GM19025 (cell line): ENCODE measurements at regions not wholly inside any gene's neighbourhood (a gene's known extent, or its start where the extent isn't known, plus 50 kb on each side); places are given as distances from the start of the nearest gene placed in this dataset.
"Not testable (repeated sequence)": the region's sequence is repeated elsewhere in the genome, so short reads cannot be mapped to it uniquely, and the experiment has no call there.

Source experiments
- ATAC-seq: cut with Tn5 transposase; IDR thresholded peaks from one replicate; pipeline ENCODE4 v1.9.1; 2021; ENCODE audit warnings: mild to moderate bottlenecking, low read depth, moderate library complexity; ENCODE audit not compliant: unreplicated experiment

- ATAC-seq = peak; percentile 81
Observed at GRCh38 chr16:5205361-5206040, 107.9 kb upstream of the EEF2KMT start.

GRCh38 chr16:5203675-5204074, 106.1 kb upstream of the EEF2KMT start:
- ATAC-seq = not testable (repeated sequence)

- ATAC-seq = no peak
Observed at GRCh38 chr16:5200123-5200522, 102.5 kb upstream of the EEF2KMT start.

GRCh38 chr16:5196204-5196603, 98.6 kb upstream of the EEF2KMT start:
- peak; percentile 54 for ATAC-seq

- no peak for ATAC-seq
Observed at GRCh38 chr16:5193861-5194260, 96.3 kb upstream of the EEF2KMT start.

GRCh38 chr16:5188989-5189352, 91.4 kb upstream of the EEF2KMT start:
- ATAC-seq = no peak

GRCh38 chr16:5188318-5188988, 90.9 kb upstream of the EEF2KMT start:
- ATAC-seq = no peak

- no peak for ATAC-seq
Observed at GRCh38 chr16:5187402-5187952, 89.9 kb upstream of the EEF2KMT start.

- no peak for ATAC-seq
Observed at GRCh38 chr16:5186381-5186903, 88.8 kb upstream of the EEF2KMT start.

- ATAC-seq = no peak
Observed at GRCh38 chr16:5176505-5176904, 78.9 kb upstream of the EEF2KMT start.

- no peak for ATAC-seq
Observed at GRCh38 chr16:5175266-5175665, 77.7 kb upstream of the EEF2KMT start.

GRCh38 chr16:5166486-5166885, 68.9 kb upstream of the EEF2KMT start:
- ATAC-seq = no peak

- not testable (repeated sequence) for ATAC-seq
Observed at GRCh38 chr16:5165429-5165828, 67.8 kb upstream of the EEF2KMT start.

GRCh38 chr16:5162801-5163200, 65.2 kb upstream of the EEF2KMT start:
- not testable (repeated sequence) for ATAC-seq

GRCh38 chr16:5161888-5162287, 64.3 kb upstream of the EEF2KMT start:
- ATAC-seq = not testable (repeated sequence)

- ATAC-seq = not testable (repeated sequence)
Observed at GRCh38 chr16:5160010-5160409, 62.4 kb upstream of the EEF2KMT start.

GRCh38 chr16:5159537-5159936, 61.9 kb upstream of the EEF2KMT start:
- not testable (repeated sequence) for ATAC-seq

GRCh38 chr16:5158494-5158893, 60.9 kb upstream of the EEF2KMT start:
- no peak for ATAC-seq

GRCh38 chr16:5156486-5156885, 58.9 kb upstream of the EEF2KMT start:
- ATAC-seq = not testable (repeated sequence)

- not testable (repeated sequence) for ATAC-seq
Observed at GRCh38 chr16:5154006-5154405, 56.4 kb upstream of the EEF2KMT start.

- not testable (repeated sequence) for ATAC-seq
Observed at GRCh38 chr16:5151409-5151808, 53.8 kb upstream of the EEF2KMT start.
